Hematopoietic multipotent progenitor cell treated with erythropoietin and hydrocortisone succinate and interleukin-3 and kit ligand, for 8 days (in vitro differentiated cells): ENCODE measurements at regions not wholly inside any gene's neighbourhood (a gene's known extent, or its start where the extent isn't known, plus 50 kb on each side); places are given as distances from the start of the nearest gene placed in this dataset.

Experiments
- DNase-seq: peaks from one replicate; pipeline ENCODE4 v3.0.0-alpha.2; 2015

GRCh38 chr4:120415896-120416295 lies 349.2 kb upstream of the MAD2L1 start:
- DNase-seq, result no peak

GRCh38 chr4:120406960-120407359 lies 340.3 kb upstream of the MAD2L1 start:
- no peak for DNase-seq

- no peak for DNase-seq
These were observed 336.6 kb upstream of the MAD2L1 start for GRCh38 chr4:120403296-120403695.

- no peak for DNase-seq
These were observed 333.8 kb upstream of the MAD2L1 start for GRCh38 chr4:120400441-120400840.

GRCh38 chr4:120399826-120400225 lies 333.2 kb upstream of the MAD2L1 start:
- DNase-seq, result no peak

GRCh38 chr4:120395746-120396145 lies 329.1 kb upstream of the MAD2L1 start:
- DNase-seq, result no peak

GRCh38 chr4:120355881-120356280 lies 289.2 kb upstream of the MAD2L1 start:
- DNase-seq, result no peak

GRCh38 chr4:120354381-120354780 lies 287.7 kb upstream of the MAD2L1 start:
- DNase-seq, result no peak

- DNase-seq, result no peak
These were observed 286.6 kb upstream of the MAD2L1 start for GRCh38 chr4:120353235-120353634.

GRCh38 chr4:120352739-120353138 lies 286.1 kb upstream of the MAD2L1 start:
- DNase-seq, result no peak

GRCh38 chr4:120348948-120349347 lies 282.3 kb upstream of the MAD2L1 start:
- DNase-seq, result no peak

- DNase-seq, result no peak
These were observed 281.9 kb upstream of the MAD2L1 start for GRCh38 chr4:120348521-120348920.

GRCh38 chr4:120331486-120332370 lies 265.1 kb upstream of the MAD2L1 start:
- no peak for DNase-seq

GRCh38 chr4:120329386-120329785 lies 262.7 kb upstream of the MAD2L1 start:
- no peak for DNase-seq

- DNase-seq, result no peak
These were observed 260.6 kb upstream of the MAD2L1 start for GRCh38 chr4:120327276-120327675.

GRCh38 chr4:120319046-120319767 lies 252.6 kb upstream of the MAD2L1 start:
- DNase-seq, result no peak

GRCh38 chr4:120318196-120318846 lies 251.7 kb upstream of the MAD2L1 start:
- no peak for DNase-seq

- no peak for DNase-seq
These were observed 251.1 kb upstream of the MAD2L1 start for GRCh38 chr4:120317713-120318112.

- no peak for DNase-seq
These were observed 249.8 kb upstream of the MAD2L1 start for GRCh38 chr4:120316416-120316815.

GRCh38 chr4:120314969-120315368 lies 248.3 kb upstream of the MAD2L1 start:
- DNase-seq, result no peak

- no peak for DNase-seq
These were observed 238.2 kb upstream of the MAD2L1 start for GRCh38 chr4:120304801-120305200.

- DNase-seq, result no peak
These were observed 233.0 kb upstream of the MAD2L1 start for GRCh38 chr4:120299631-120300030.

GRCh38 chr4:120293341-120293740 lies 226.7 kb upstream of the MAD2L1 start:
- no peak for DNase-seq

- no peak for DNase-seq
These were observed 224.9 kb upstream of the MAD2L1 start for GRCh38 chr4:120291541-120291940.
